COLO829 (cell line): ENCODE measurements at regions not wholly inside any gene's neighbourhood (a gene's known extent, or its start where the extent isn't known, plus 50 kb on each side); places are given as distances from the start of the nearest gene placed in this dataset.

Experiments
- DNase-seq: peaks from one replicate; pipeline ENCODE4 v3.0.0; 2012; ENCODE audit warnings: low spot score

DNA sequence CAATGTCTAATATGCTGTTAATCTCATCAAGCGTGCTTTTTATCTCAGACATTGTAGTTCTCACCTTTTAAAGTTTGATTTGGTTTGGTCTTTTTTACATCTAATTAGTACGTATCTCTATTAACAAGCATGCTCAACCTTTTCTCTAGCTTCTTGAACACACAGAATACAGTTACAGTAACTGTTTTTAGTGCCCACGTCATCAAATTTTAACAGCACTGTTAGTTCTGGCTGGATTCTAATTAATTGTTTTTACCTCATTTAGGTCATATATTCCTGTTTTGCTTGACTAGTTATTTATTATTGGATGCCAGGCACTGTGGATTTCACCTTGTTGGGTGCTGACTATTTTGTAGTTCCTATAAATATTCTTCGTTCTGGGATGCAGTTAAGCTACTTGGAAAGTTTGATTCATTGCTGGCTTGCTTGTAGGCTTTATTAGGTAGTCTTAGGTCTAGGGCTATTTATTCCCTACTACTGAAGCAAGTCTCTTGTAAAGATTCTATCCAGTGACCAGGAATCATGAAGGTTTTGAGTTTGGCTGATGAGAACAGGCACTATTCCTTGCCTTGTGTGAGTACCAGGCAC is 263.0 kb downstream of the ETAA1 start:
- no peak for DNase-seq

GRCh38 chr2:67660871-67661270 is 263.7 kb downstream of the ETAA1 start:
- DNase-seq, result no peak

GRCh38 chr2:67662222-67662621 is 265.1 kb downstream of the ETAA1 start:
- DNase-seq, result no peak

DNA sequence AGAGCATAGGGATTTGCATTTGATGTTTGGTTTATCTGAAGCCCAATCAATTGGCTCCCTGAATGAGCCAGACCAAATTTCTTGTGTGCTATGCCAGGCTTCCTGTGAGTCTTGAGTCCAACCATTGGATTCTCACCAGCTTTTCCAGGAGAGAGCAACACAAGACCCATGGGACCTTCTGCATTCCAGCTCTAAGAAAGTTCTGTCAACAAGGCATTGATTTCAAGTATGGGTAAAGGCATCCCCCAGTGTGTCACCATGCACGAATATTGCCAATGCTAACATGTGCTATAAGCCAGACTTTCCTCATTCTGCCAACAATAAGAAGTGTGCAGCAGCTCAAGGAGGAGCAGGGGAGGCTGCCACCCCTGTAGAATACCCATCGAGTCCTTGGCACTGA is 266.6 kb downstream of the ETAA1 start:
- no peak for DNase-seq

DNA sequence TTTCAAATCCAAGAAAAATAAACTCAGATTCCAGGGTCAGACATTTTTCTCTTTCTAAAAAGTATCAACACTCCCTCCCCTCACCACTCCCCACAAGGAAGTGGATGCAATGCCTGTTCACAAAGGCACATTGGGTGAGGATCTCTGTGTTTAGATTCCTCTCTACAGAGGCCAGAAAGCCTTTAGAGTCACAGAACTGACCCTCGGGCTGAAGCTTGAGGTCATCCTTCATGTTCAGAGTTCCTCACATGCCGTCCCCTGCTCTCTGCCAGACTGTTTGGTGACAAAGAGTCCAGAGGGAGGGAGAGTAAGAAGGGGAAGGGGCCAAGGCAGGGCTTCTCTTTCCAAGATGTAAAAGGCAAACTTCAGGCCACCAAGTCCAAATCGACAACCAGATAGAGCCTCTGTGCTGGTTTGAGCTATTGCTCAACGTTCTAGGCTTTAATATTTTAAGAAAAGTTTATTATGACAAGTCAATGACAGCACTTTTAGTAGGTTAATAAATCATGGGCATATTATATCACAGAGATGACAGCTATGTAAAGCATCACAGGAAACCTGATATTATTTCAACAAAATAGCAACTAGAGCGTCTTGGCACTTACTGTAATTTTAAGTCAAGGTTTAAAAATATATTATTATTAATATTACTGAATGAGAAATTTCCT is 269.4 kb downstream of the ETAA1 start:
- no peak for DNase-seq

DNA sequence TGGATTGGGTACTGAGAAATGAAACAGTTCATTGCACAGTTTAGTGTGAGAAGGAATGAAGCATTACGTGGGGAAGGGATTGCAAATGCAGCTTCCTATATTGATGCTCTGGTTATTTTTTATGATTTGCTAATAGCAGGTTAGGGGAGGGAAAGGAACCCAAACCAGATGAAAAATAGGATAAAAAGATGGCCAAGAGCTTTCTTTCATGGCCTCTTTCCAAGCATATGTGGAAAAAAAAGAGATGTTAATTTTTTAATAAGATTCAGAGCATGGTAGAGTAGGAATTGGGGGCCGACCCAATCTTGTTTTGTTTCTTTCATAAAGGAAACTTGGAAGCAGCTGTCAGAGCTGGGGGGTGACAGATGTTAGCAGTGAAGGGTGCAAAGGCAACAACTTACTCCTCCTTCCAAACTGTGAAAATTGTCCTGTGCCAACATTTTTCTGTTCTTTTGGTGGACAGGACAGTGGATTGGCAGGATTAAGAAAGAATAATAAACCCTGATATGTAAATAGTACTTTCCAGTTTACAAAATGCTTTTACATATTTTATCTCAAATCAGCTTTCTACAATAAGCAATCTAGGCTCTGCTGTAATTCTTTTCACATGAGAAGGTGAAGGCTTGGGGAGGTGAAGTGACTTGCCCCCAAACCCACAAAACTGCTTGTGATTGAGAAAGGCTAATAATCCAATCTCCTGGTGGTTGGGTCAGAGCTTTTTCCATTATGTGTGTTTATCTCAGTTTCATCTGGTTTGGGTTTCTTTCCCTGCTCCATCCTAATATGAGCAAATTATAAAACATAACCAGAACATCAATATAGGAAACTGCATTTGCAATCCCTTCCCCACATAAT is 270.1 kb downstream of the ETAA1 start:
- no peak for DNase-seq

- no peak for DNase-seq
Observed at GRCh38 chr2:67668538-67668937, 271.4 kb downstream of the ETAA1 start.

DNA sequence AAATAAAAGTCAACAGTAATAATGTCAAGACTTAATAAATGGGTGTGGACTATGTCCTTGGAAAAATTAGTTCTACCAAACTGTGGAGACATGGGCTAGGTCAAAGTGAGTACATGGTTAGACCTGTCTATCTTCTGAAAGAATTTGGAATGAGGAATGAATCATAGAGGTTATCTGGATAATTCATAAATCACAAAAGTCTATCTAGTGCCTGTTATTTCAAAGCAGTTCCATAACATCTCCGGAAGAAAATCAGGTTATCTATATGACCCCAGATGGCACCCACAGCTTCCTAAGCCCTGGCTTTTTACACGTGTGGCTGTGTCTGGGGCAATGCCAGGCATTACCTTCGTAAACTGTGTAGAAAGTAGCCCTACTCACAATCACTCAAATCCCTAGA is 272.0 kb downstream of the ETAA1 start:
- DNase-seq, result no peak

DNA sequence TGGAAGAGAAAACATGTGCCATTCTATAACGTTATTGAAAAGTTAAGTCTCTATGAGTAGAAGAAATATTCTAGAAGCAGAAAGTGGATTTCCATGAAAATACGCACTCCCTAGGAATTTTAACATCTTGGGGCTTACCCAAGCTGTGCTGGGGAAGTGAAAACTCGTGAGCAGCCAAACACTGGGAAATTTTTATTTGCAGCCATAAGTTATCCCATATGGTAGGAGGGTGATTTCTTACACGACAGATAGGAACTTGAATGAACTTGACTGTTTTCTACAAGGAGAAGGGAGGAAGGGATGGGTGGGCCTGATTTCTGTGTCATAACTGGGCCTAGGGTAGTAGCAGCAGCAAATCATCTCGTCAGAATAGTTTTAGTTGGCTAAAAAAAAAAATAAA is 272.6 kb downstream of the ETAA1 start:
- DNase-seq, result no peak

DNA sequence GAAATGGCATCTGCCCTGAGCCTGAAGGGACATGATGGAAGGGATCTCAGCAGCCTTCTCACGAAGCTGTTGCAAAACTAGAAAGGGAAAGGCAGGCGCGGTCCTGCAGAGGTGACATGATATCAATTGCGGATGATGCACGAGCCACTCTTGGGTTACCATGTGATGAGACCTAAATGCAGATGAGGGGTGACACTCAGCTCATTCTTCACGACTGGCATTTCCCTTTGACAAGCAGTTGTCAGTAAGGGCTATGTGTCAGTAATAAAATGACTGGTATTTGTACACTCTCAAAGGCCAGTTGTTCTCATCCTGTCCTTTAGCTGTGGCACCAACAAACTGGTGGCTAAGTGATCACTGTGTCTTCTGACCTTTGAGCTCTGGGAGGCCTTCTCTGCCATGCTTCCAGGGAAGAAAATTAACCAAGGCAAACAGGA is 273.6 kb downstream of the ETAA1 start:
- no peak for DNase-seq

DNA sequence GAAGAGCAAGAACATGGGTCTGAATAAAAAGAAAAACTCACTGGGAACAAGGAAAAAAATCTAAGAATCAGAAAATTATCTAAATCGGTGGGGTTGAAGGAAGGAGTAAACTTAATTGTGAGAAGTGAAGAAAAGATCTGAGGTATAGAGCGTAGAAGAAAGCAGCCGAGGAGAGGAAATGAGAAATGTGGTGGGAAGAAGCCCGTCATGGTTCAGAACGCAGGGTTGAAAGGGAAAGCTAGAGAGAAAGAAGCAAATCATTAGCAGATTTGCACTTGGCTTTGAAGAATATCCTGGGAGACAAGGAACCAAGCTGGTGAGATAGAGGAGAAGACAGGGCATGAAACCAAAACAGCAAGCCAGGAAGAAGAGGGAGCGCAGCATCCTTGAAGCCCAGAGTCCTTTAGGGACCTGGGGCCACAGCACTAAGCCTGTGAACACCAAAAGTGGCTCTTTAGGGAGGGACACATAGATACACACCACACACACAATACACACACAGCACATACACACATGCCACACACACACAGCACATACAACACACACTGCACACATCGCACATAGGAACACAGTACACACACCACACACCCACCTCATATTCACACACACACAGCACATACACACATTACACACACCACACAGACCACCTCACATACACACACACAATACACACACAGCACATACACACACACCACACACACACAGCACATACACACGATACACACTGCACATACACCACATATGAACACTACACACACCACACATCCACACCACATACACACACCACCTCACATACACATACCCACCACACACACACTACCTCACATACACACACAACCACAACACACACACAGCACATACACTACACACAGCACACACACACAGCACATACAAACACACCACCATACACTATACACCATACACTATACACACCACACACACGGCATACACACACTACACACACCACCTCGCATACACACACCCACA is 274.6 kb downstream of the ETAA1 start:
- no peak for DNase-seq

DNA sequence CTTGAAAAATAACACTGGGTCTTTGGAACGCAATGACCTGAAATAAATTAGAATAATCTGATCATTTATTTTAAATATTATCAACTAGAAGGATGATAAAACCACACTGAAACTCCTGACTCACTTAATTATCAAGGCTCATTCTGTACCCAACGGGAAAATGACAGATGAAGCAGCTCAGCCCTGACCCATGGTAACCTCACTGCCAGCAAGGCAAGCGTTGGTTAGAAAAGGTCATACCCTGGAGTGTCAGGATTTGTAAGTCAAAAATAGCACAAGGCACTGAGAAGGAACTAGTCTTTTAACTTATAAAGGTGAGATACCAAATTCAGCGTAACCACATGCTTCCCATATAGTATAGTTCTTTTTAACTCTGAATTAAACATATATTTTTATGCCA is 277.5 kb downstream of the ETAA1 start:
- DNase-seq, result no peak

DNA sequence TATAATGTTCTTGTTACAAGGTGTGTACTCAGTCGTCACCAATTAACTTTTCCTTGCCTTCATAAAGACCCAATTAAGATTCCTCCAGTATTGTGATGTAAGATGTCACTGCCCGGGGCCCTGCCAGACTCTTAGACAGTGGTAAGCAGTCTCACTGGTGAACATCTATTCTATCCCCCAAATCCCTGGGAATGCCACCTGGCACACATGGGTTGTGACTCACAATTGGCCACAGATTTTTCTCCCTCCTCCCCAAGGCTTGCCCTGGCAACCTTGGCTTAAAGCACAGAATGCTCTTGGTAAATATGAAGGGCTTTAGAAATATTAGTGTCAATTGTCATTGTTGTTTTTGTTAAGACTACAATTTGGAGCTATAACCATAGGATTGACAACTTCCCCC is 287.9 kb downstream of the ETAA1 start:
- no peak for DNase-seq

GRCh38 chr2:67686254-67686653 is 289.1 kb downstream of the ETAA1 start:
- no peak for DNase-seq

GRCh38 chr2:67689186-67689585 is 292.1 kb downstream of the ETAA1 start:
- DNase-seq, result no peak

- DNase-seq, result no peak
Observed at GRCh38 chr2:67689651-67690050, 292.5 kb downstream of the ETAA1 start.

DNA sequence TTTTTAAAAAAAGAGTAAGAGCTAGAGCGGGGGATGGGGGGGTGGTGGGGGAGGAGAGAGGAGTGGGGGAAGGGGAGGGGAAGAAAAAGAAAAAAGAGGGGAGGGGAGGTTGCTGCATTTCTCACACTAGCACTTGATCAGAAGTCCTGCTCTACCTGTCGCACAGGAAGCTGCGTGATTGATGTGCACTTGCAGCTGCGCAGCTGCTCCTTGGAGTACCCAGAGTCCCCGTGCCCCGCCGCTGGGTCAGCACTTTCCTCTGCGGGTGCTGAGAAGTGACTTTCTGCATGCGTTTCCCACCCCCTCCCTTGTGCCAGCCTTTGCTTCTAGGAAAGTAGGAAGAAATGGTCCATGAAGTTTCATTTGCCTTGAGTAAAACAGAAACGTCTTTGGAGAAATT is 297.3 kb downstream of the ETAA1 start:
- DNase-seq, result no peak

DNA sequence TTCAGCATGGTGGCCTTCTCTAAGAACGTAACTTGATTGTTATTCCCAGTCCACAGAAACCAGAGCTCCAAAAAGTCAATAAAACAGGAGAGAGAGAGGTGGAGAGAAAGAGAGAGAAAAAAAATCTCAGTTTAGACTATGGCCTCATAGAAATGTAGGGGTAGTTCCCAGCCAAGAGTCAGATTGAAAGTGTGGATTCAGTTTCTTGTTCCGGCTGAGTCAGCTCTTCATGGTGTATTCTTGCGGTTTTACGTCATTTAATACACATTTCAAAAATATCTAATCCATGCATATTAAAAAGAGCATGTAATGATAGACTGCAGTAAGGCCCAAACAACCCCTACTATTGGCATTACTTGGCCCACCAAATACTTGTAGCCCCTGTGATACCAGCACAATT is 303.9 kb downstream of the ETAA1 start:
- no peak for DNase-seq

GRCh38 chr2:67702284-67702683 is 305.2 kb downstream of the ETAA1 start:
- no peak for DNase-seq

DNA sequence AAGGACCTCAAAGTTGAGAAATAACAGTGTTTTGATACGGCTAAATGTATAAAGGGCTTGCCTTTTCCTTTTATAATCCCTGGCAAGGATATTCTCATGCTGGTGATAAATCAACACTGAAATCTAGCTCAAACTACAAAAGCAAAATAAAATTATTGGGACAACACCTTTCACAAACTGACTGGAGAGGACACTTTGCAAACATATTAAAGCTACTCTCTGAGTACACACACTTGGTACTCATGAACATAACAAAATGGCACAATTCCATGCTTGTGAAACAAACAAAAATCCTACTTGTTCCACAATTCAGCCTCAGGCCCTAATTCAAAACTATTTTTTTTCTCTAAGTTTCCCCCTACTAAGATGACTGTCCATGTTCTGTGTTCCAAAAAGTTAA is 305.8 kb downstream of the ETAA1 start:
- no peak for DNase-seq

DNA sequence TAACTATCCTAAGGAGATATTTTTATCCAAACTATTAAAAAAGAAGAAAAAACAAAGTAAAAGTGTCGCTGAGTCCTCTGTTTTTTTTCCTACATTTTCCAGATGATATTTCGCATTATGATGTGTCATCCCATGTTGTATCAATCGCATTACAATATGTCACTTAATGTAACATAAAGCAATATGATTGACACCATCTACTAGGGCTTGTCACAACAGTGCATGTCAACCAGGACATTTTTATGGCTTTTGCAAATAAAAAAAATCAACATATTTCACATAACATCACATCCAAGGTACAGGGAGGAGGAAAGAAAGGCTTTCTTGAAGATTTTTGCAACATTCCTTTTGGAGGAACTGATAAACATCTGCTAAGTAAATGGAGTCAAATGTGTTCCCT is 308.9 kb downstream of the ETAA1 start:
- DNase-seq, result no peak

- no peak for DNase-seq
Observed at GRCh38 chr2:67707896-67708295, 310.8 kb downstream of the ETAA1 start.
